A549 (cell line): ENCODE measurements at regions not wholly inside any gene's neighbourhood (a gene's known extent, or its start where the extent isn't known, plus 50 kb on each side); places are given as distances from the start of the nearest gene placed in this dataset.

Experiments used
- CEBPB ChIP-seq, 2 experiments: fragments of >200 bp in 1 of 2; sonication (Bioruptor Twin) in 1 of 2; formaldehyde crosslinking in 1 of 2; IDR thresholded peaks; 2 replicates each; pipeline ENCODE4 v1.6.1; 2012 to 2016
- EP300 ChIP-seq, 2 experiments: fragments of >200 bp; sonication (Bioruptor Twin); formaldehyde crosslinking; IDR thresholded peaks; 2 replicates in 1 of 2; 3 replicates in 1 of 2; pipeline ENCODE4 v1.6.1; 2016 to 2017
- KDM1A ChIP-seq: fragments of 200-600 bp; sonication (generic); IDR thresholded peaks from 2 replicates; pipeline ENCODE4 v1.6.1; 2016; ENCODE audit warnings: low read depth, mild to moderate bottlenecking
- POLR2AphosphoS2 ChIP-seq: conservative IDR thresholded peaks from 2 replicates; pipeline ENCODE4 v1.6.1; 2012; ENCODE audit warnings: low read length, improper control_type of control experiment, inconsistent platforms
- REST ChIP-seq: fragments of 200-600 bp; sonication (generic); IDR thresholded peaks from 2 replicates; pipeline ENCODE4 v1.6.1; 2016; ENCODE audit warnings: antibody characterized with exemption, mild to moderate bottlenecking, moderate library complexity
- USF2 ChIP-seq: fragments of 450-650 bp; IDR thresholded peaks from 2 replicates; pipeline ENCODE4 v1.6.1; 2014; ENCODE audit warnings: antibody characterized with exemption
- ZC3H11A ChIP-seq: fragments of 450-650 bp; IDR thresholded peaks from 2 replicates; pipeline ENCODE4 v1.6.1; 2014; ENCODE audit warnings: antibody characterized with exemption, mild to moderate bottlenecking
- ZFP36 ChIP-seq: fragments of 450-650 bp; IDR thresholded peaks from 2 replicates; pipeline ENCODE4 v1.6.1; 2014; ENCODE audit warnings: borderline replicate concordance; ENCODE audit not compliant: partially characterized antibody
- TF ChIP-seq, protein P1 (sequence below): fragments of >200 bp; sonication (Bioruptor Twin); formaldehyde crosslinking; IDR thresholded peaks from 3 replicates; pipeline ENCODE4 v1.5.1; 2016
- TF ChIP-seq, protein P2 (sequence below): IDR thresholded peaks from 2 replicates; pipeline ENCODE4 v1.6.1; 2012
- TF ChIP-seq, protein P3 (sequence below): IDR thresholded peaks from 2 replicates; pipeline ENCODE4 v1.6.1; 2012

- TF ChIP-seq, protein P1, sequence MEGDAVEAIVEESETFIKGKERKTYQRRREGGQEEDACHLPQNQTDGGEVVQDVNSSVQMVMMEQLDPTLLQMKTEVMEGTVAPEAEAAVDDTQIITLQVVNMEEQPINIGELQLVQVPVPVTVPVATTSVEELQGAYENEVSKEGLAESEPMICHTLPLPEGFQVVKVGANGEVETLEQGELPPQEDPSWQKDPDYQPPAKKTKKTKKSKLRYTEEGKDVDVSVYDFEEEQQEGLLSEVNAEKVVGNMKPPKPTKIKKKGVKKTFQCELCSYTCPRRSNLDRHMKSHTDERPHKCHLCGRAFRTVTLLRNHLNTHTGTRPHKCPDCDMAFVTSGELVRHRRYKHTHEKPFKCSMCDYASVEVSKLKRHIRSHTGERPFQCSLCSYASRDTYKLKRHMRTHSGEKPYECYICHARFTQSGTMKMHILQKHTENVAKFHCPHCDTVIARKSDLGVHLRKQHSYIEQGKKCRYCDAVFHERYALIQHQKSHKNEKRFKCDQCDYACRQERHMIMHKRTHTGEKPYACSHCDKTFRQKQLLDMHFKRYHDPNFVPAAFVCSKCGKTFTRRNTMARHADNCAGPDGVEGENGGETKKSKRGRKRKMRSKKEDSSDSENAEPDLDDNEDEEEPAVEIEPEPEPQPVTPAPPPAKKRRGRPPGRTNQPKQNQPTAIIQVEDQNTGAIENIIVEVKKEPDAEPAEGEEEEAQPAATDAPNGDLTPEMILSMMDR: no peak
- TF ChIP-seq, protein P2, sequence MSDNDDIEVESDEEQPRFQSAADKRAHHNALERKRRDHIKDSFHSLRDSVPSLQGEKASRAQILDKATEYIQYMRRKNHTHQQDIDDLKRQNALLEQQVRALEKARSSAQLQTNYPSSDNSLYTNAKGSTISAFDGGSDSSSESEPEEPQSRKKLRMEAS: no peak
- no peak for TF ChIP-seq CEBPB (IDR thresholded peaks at IDR 0.05)
- no peak for TF ChIP-seq ZC3H11A
- no peak for TF ChIP-seq REST
- no peak for TF ChIP-seq POLR2AphosphoS2
- no peak for TF ChIP-seq USF2
- TF ChIP-seq ZFP36: no peak
- no peak for TF ChIP-seq EP300 (IDR thresholded peaks at IDR 0.05)
- TF ChIP-seq, protein P3, sequence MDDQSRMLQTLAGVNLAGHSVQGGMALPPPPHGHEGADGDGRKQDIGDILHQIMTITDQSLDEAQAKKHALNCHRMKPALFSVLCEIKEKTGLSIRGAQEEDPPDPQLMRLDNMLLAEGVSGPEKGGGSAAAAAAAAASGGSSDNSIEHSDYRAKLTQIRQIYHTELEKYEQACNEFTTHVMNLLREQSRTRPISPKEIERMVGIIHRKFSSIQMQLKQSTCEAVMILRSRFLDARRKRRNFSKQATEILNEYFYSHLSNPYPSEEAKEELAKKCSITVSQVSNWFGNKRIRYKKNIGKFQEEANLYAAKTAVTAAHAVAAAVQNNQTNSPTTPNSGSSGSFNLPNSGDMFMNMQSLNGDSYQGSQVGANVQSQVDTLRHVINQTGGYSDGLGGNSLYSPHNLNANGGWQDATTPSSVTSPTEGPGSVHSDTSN: no peak
- TF ChIP-seq KDM1A: no peak
Measured at GRCh38 chr16:51629576-51629975, 478.5 kb upstream of the SALL1 start.
